ENCODE measurements at regions not wholly inside any gene's neighbourhood (a gene's known extent, or its start where the extent isn't known, plus 50 kb on each side); places are given as distances from the start of the nearest gene placed in this dataset.

GRCh38 chrX:720825-721224 lies 90.2 kb downstream of the SHOX start:
- H3K27me3 ChIP-seq: no peaks in the 10 kb centered on the region
- H3K4me1 ChIP-seq: no peaks in the 10 kb centered on the region
- DNase-seq (no peak), ATAC-seq (ENCODE audit: low FRiP score in 2 of 2) (no peak)
- WGBS, 2 donors: 79 to 80% methylated on average over 9 of the region's 9 CpGs
- peaks cover 3 to 16% (median 12%) of the 10 kb centered on the region in 4 donors for H3K9me3 ChIP-seq
- H3K27ac ChIP-seq: no peak overlapping the region
- no peak overlapping the region for H3K4me3 ChIP-seq
- no peaks in the 10 kb centered on the region for H3K36me3 ChIP-seq
- no peak for TF ChIP-seq POLR2A (IDR thresholded peaks at IDR 0.05)
- TF ChIP-seq EP300 (IDR thresholded peaks at IDR 0.05): no peak
- TF ChIP-seq POLR2AphosphoS5 (IDR thresholded peaks at IDR 0.05): no peak
- TF ChIP-seq CTCF (IDR thresholded peaks at IDR 0.05): no peak

- Histone ChIP-seq H3K27ac (no peak overlapping the region), H3K27me3 (no peaks in the 10 kb centered on the region), H3K9me3 (peaks cover 3 to 16% (median 12%) of the 10 kb centered on the region in 4 donors), H3K4me1 (no peaks in the 10 kb centered on the region), H3K4me3 (no peak overlapping the region), H3K36me3 (no peaks in the 10 kb centered on the region)
- ATAC-seq (ENCODE audit: low FRiP score in 2 of 2): no peak
- no peak for DNase-seq
- no peak for TF ChIP-seq POLR2A (IDR thresholded peaks at IDR 0.05)
- TF ChIP-seq POLR2AphosphoS5 (IDR thresholded peaks at IDR 0.05): no peak
- no peak for TF ChIP-seq EP300 (IDR thresholded peaks at IDR 0.05)
- TF ChIP-seq CTCF (IDR thresholded peaks at IDR 0.05): no peak
- WGBS, 2 donors: 65 to 71% methylated on average over 5 of the region's 5 CpGs
Observed at GRCh38 chrX:720250-720649, 89.7 kb downstream of the SHOX start.

- no peak for DNase-seq
- no peak for TF ChIP-seq POLR2A (IDR thresholded peaks at IDR 0.05)
- no peak for TF ChIP-seq CTCF (IDR thresholded peaks at IDR 0.05)
- TF ChIP-seq POLR2AphosphoS5 (IDR thresholded peaks at IDR 0.05): no peak
- TF ChIP-seq EP300 (IDR thresholded peaks at IDR 0.05): no peak
- WGBS, 2 donors: 53 to 56% methylated on average over 3 of the region's 3 CpGs
- H3K36me3 ChIP-seq: no peaks in the 10 kb centered on the region
- no peaks in the 10 kb centered on the region for H3K27me3 ChIP-seq
- no peaks in the 10 kb centered on the region for H3K4me1 ChIP-seq
- H3K9me3 ChIP-seq: peaks cover 0 to 10% (median 5%) of the 10 kb centered on the region in 4 donors
- H3K27ac ChIP-seq: no peak overlapping the region
- no peak overlapping the region for H3K4me3 ChIP-seq
- no peak for ATAC-seq (ENCODE audit: low FRiP score in 2 of 2)
Observed at GRCh38 chrX:716136-716535, 85.5 kb downstream of the SHOX start.

GRCh38 chrX:714131-714530 lies 83.5 kb downstream of the SHOX start:
- no peak overlapping the region for H3K27ac ChIP-seq
- H3K36me3 ChIP-seq: no peaks in the 10 kb centered on the region
- no peaks in the 10 kb centered on the region for H3K4me1 ChIP-seq
- peaks cover 0 to 10% (median 5%) of the 10 kb centered on the region in 4 donors for H3K9me3 ChIP-seq
- no peaks in the 10 kb centered on the region for H3K27me3 ChIP-seq
- WGBS, 2 donors: 46 to 57% methylated on average over 6 of the region's 6 CpGs
- TF ChIP-seq EP300 (IDR thresholded peaks at IDR 0.05): no peak
- TF ChIP-seq CTCF (IDR thresholded peaks at IDR 0.05): no peak
- no peak for TF ChIP-seq POLR2AphosphoS5 (IDR thresholded peaks at IDR 0.05)
- no peak for TF ChIP-seq POLR2A (IDR thresholded peaks at IDR 0.05)
- DNase-seq (no peak), ATAC-seq (ENCODE audit: low FRiP score in 2 of 2) (no peak)
- H3K4me3 ChIP-seq: no peak overlapping the region

All from upper lobe of left lung (tissue), 6 donors.